Endothelial cell of umbilical vein (primary cell): ENCODE measurements at regions not wholly inside any gene's neighbourhood (a gene's known extent, or its start where the extent isn't known, plus 50 kb on each side); places are given as distances from the start of the nearest gene placed in this dataset.

Experiments used
- EZH2 ChIP-seq: IDR thresholded peaks from 2 replicates; pipeline ENCODE4 v1.6.1; 2012; ENCODE audit warnings: borderline replicate concordance, low read depth, mild to moderate bottlenecking, moderate library complexity, low read length, inconsistent platforms; ENCODE audit not compliant: severe bottlenecking
- MYC ChIP-seq: IDR thresholded peaks from one replicate; pipeline ENCODE4 v1.6.1; 2011; ENCODE audit warnings: mild to moderate bottlenecking, low read depth, low read length
- POLR2A ChIP-seq: IDR thresholded peaks from 2 replicates; pipeline ENCODE4 v1.6.1; 2012; ENCODE audit warnings: low read depth, mild to moderate bottlenecking, control low read depth, low read length
- POLR2AphosphoS5 ChIP-seq: IDR thresholded peaks from 2 replicates; pipeline ENCODE4 v1.6.1; 2012; ENCODE audit warnings: low read depth, mild to moderate bottlenecking, control low read depth, low read length, moderate library complexity; ENCODE audit not compliant: insufficient read depth

- TF ChIP-seq EZH2 (no peak), POLR2A (no peak), POLR2AphosphoS5 (no peak), MYC (no peak)
These were observed 1197.9 kb downstream of the TECRL start for GRCh38 chr4:63211375-63211774.
